H1 (cell line): ENCODE measurements at regions not wholly inside any gene's neighbourhood (a gene's known extent, or its start where the extent isn't known, plus 50 kb on each side); places are given as distances from the start of the nearest gene placed in this dataset.

Experiments used
- CTCF ChIA-PET: fragments of 300-600 bp; sonication (Branson Sonifier 250); formaldehyde crosslinking; loops from one replicate; lab custom pipeline; 2021; ENCODE audit not compliant: partially characterized antibody; lab: Charles Lee
- POLR2A ChIA-PET: fragments of 300-600 bp; sonication (Branson Sonifier 250); formaldehyde crosslinking; loops from one replicate; lab custom pipeline; 2021; ENCODE audit warnings: inconsistent platforms; ENCODE audit not compliant: partially characterized antibody; lab: Charles Lee
- DNase-seq, 2 experiments: peaks; one replicate each; pipeline versions ENCODE4 v3.0.0 to v3.0.0-alpha.2; 2010 to 2022; ENCODE audit warnings: low spot score in 2 of 2, low read depth in 1 of 2, mixed read lengths in 1 of 2
- FAIRE-seq: peaks from 2 replicates; lab custom pipeline; 2011; peaks lifted over from hg19 to GRCh38; lab: Jason Lieb, UNC
- H2AFZ ChIP-seq: 2 replicates; pipeline ENCODE4 v1.8.1; 2012; ENCODE audit warnings: low read length, inconsistent platforms
- H2AK5ac ChIP-seq: 2 replicates; pipeline ENCODE4 v1.6.1; 2013; ENCODE audit warnings: low read depth, low read length
- H2BK120ac ChIP-seq: replicated peaks from 2 replicates; pipeline ENCODE3; 2013; ENCODE audit warnings: low read depth, low read length, inconsistent platforms
- H2BK12ac ChIP-seq: 2 replicates; pipeline ENCODE4 v1.6.1; 2013; ENCODE audit warnings: low read depth, low read length
- H2BK15ac ChIP-seq: 2 replicates; pipeline ENCODE4 v1.6.1; 2013; ENCODE audit warnings: low read length
- H2BK20ac ChIP-seq: 2 replicates; pipeline ENCODE4 v1.6.1; 2013; ENCODE audit warnings: low read length
- H2BK5ac ChIP-seq: 2 replicates; pipeline ENCODE4 v1.6.1; 2013; ENCODE audit warnings: low read depth, low read length
- H3K14ac ChIP-seq: 2 replicates; pipeline ENCODE4 v1.6.1; 2013; ENCODE audit warnings: inconsistent platforms; ENCODE audit not compliant: insufficient read length
- H3K18ac ChIP-seq: 2 replicates; pipeline ENCODE4 v1.6.1; 2013; ENCODE audit warnings: low read length; ENCODE audit errors: extremely low read depth
- H3K23ac ChIP-seq: 2 replicates; pipeline ENCODE4 v1.6.1; 2013; ENCODE audit warnings: inconsistent platforms; ENCODE audit not compliant: insufficient read length
- H3K23me2 ChIP-seq: 2 replicates; pipeline ENCODE4 v1.6.1; 2013; ENCODE audit warnings: low read depth, low read length
- H3K27ac ChIP-seq: 2 replicates; pipeline ENCODE4 v1.6.1; 2011; ENCODE audit warnings: low read depth, low read length, inconsistent platforms
- H3K27me3 ChIP-seq, 4 experiments: replicated peaks in 1 of 4; 1 replicate in 1 of 4; 2 replicates in 3 of 4; pipeline versions ENCODE4 v1.6.1 to v1.8.1; 2011 to 2013; ENCODE audit warnings: low read length in 3 of 4, mild to moderate bottlenecking in 3 of 4, inconsistent platforms in 2 of 4, mixed read lengths in 2 of 4, moderate library complexity in 1 of 4; ENCODE audit not compliant: control insufficient read depth in 3 of 4, insufficient read depth in 3 of 4; ENCODE audit errors: extremely low read depth in 1 of 4
- H3K36me3 ChIP-seq, 4 experiments: 2 replicates each; pipeline versions ENCODE4 v1.6.1 to v1.8.1; 2011 to 2013; ENCODE audit warnings: mild to moderate bottlenecking in 4 of 4, low read length in 3 of 4, moderate library complexity in 2 of 4, control low read depth in 1 of 4, inconsistent platforms in 1 of 4; ENCODE audit not compliant: insufficient read depth in 4 of 4, control insufficient read depth in 2 of 4
- H3K4ac ChIP-seq: replicated peaks from 2 replicates; pipeline ENCODE3; 2013; ENCODE audit warnings: low read length, low read depth, mixed read lengths, inconsistent platforms; ENCODE audit not compliant: insufficient read length
- H3K4me1 ChIP-seq, 4 experiments: replicated peaks in 1 of 4; 1 replicate in 1 of 4; 2 replicates in 3 of 4; pipeline versions ENCODE4 v1.6.1 to v1.8.1; 2011 to 2013; ENCODE audit warnings: low read length in 3 of 4, inconsistent platforms in 2 of 4, mixed read lengths in 1 of 4; ENCODE audit not compliant: insufficient read depth in 4 of 4, control insufficient read depth in 3 of 4
- H3K4me2 ChIP-seq, 2 experiments: 2 replicates each; pipeline versions ENCODE4 v1.6.1 to v1.8.1; 2011 to 2013; ENCODE audit warnings: low read depth in 2 of 2, low read length in 2 of 2, control low read depth in 1 of 2, inconsistent platforms in 1 of 2, mild to moderate bottlenecking in 1 of 2; ENCODE audit not compliant: insufficient read depth in 1 of 2
- H3K4me3 ChIP-seq, 4 experiments: fragments of 200-600, 300-600 bp in 1 of 4; sonication (generic), shearing (Covaris generic), sonication (Bioruptor Twin) in 1 of 4; 2 replicates each; pipeline versions ENCODE4 v1.5.1 to v1.8.1; 2011 to 2016; ENCODE audit warnings: low read length in 4 of 4, low read depth in 3 of 4, control low read depth in 2 of 4, inconsistent platforms in 2 of 4, mild to moderate bottlenecking in 2 of 4, mixed read lengths in 1 of 4, moderate library complexity in 1 of 4; ENCODE audit not compliant: insufficient read depth in 2 of 4; ENCODE audit errors: extremely low read depth in 1 of 4
- H3K56ac ChIP-seq: replicated peaks from 2 replicates; pipeline ENCODE3; 2013; ENCODE audit warnings: low read depth, mild to moderate bottlenecking, mixed read lengths, low read length, inconsistent platforms; ENCODE audit not compliant: insufficient read length
- H3K79me1 ChIP-seq: 2 replicates; pipeline ENCODE4 v1.6.1; 2013; ENCODE audit warnings: low read depth, low read length, control low read depth
- H3K79me2 ChIP-seq, 2 experiments: 2 replicates each; pipeline versions ENCODE4 v1.6.1 to v1.8.1; 2012 to 2013; ENCODE audit warnings: low read length in 2 of 2, mild to moderate bottlenecking in 2 of 2, inconsistent platforms in 1 of 2; ENCODE audit not compliant: insufficient read depth in 2 of 2, control insufficient read depth in 1 of 2
- H3K9ac ChIP-seq, 4 experiments: replicated peaks in 1 of 4; 1 replicate in 1 of 4; 2 replicates in 3 of 4; pipeline versions ENCODE4 v1.6.1 to v1.8.1; 2011 to 2013; ENCODE audit warnings: low read depth in 3 of 4, low read length in 3 of 4, control low read depth in 2 of 4, mild to moderate bottlenecking in 2 of 4, moderate library complexity in 2 of 4, inconsistent platforms in 1 of 4; ENCODE audit errors: extremely low read depth in 1 of 4
- H3K9me3 ChIP-seq, 2 experiments: 2 replicates each; pipeline versions ENCODE4 v1.6.1 to v1.8.1; 2012 to 2013; ENCODE audit warnings: mild to moderate bottlenecking in 2 of 2, moderate library complexity in 2 of 2, control low read depth in 1 of 2, inconsistent platforms in 1 of 2, low read depth in 1 of 2, low read length in 1 of 2, mixed read lengths in 1 of 2; ENCODE audit not compliant: insufficient read depth in 2 of 2
- H4K20me1 ChIP-seq, 2 experiments: replicated peaks in 1 of 2; 2 replicates each; pipeline versions ENCODE3 to v1.8.1; 2011 to 2013; ENCODE audit warnings: inconsistent platforms in 2 of 2, low read length in 2 of 2, mild to moderate bottlenecking in 1 of 2; ENCODE audit not compliant: insufficient read depth in 2 of 2, control insufficient read depth in 1 of 2
- H4K5ac ChIP-seq: 2 replicates; pipeline ENCODE4 v1.6.1; 2013; ENCODE audit warnings: low read length, low read depth, mixed read lengths, inconsistent platforms; ENCODE audit not compliant: insufficient read length
- H4K8ac ChIP-seq: 2 replicates; pipeline ENCODE4 v1.8.0; 2013; ENCODE audit warnings: mild to moderate bottlenecking, moderate library complexity, low read length, inconsistent platforms; ENCODE audit not compliant: insufficient read depth; ENCODE audit errors: extremely low read depth
- H4K91ac ChIP-seq: replicated peaks from 2 replicates; pipeline ENCODE3; 2013; ENCODE audit warnings: low read length, mixed read lengths, inconsistent platforms; ENCODE audit not compliant: insufficient read length
- BACH1 ChIP-seq: IDR thresholded peaks from 2 replicates; pipeline ENCODE4 v1.6.1; 2012; ENCODE audit warnings: low read length, improper control_type of control experiment
- CBX8 ChIP-seq: fragments of 300-800, 300-1000 bp; sonication (generic); IDR thresholded peaks from 2 replicates; pipeline ENCODE4 v1.7.1; 2016; ENCODE audit warnings: low read depth, low read length, borderline replicate concordance
- CHD1 ChIP-seq: IDR thresholded peaks from 2 replicates; pipeline ENCODE4 v1.6.1; 2012; ENCODE audit warnings: low read depth, low read length, improper control_type of control experiment
- CREB1 ChIP-seq: IDR thresholded peaks from 2 replicates; pipeline ENCODE4 v1.6.1; 2012; ENCODE audit warnings: inconsistent platforms
- CTBP2 ChIP-seq: IDR thresholded peaks from 2 replicates; pipeline ENCODE4 v1.7.0; 2011; ENCODE audit warnings: borderline replicate concordance, mild to moderate bottlenecking, moderate library complexity, mixed read lengths, low read length; ENCODE audit not compliant: insufficient read depth, insufficient read length
- EP300 ChIP-seq, 2 experiments: IDR thresholded peaks; 1 replicate in 1 of 2; 2 replicates in 1 of 2; pipeline ENCODE4 v1.6.1; 2011 to 2012; ENCODE audit warnings: low read depth in 2 of 2, low read length in 2 of 2, mild to moderate bottlenecking in 2 of 2, borderline replicate concordance in 1 of 2, inconsistent platforms in 1 of 2, moderate library complexity in 1 of 2
- EZH2 ChIP-seq: fragments of 200-600 bp; sonication (generic); IDR thresholded peaks from 2 replicates; pipeline ENCODE4 v1.7.1; 2012; ENCODE audit warnings: low read depth, mild to moderate bottlenecking, moderate library complexity, low read length, inconsistent platforms; ENCODE audit not compliant: severe bottlenecking
- GTF2F1 ChIP-seq: IDR thresholded peaks from 2 replicates; pipeline ENCODE4 v1.6.1; 2012; ENCODE audit warnings: low read depth, low read length, improper control_type of control experiment, borderline replicate concordance
- KDM4A ChIP-seq: IDR thresholded peaks from one replicate; pipeline ENCODE4 v1.7.1; 2012; ENCODE audit warnings: low read depth, mild to moderate bottlenecking, moderate library complexity, low read length, inconsistent platforms; ENCODE audit not compliant: severe bottlenecking
- POLR2A ChIP-seq, 2 experiments: IDR thresholded peaks; 1 replicate in 1 of 2; 2 replicates in 1 of 2; pipeline ENCODE4 v1.6.1; 2011; ENCODE audit warnings: low read depth in 2 of 2, low read length in 2 of 2, mild to moderate bottlenecking in 2 of 2; ENCODE audit errors: control extremely low read depth in 1 of 2
- POLR2AphosphoS5 ChIP-seq: IDR thresholded peaks from 2 replicates; pipeline ENCODE4 v1.6.1; 2011; ENCODE audit warnings: low read depth, low read length
- RXRA ChIP-seq: IDR thresholded peaks from 2 replicates; pipeline ENCODE4 v1.6.1; 2011; ENCODE audit warnings: low read depth, mild to moderate bottlenecking, low read length, moderate library complexity; ENCODE audit not compliant: insufficient read depth
- TBP ChIP-seq: IDR thresholded peaks from 2 replicates; pipeline ENCODE4 v1.6.1; 2011; ENCODE audit warnings: low read depth, low read length, improper control_type of control experiment
- WGBS, 2 experiments: shearing (Covaris generic) in 1 of 2; methylation state at CpG; one replicate each; pipeline versions ENCODE4 v1.1.6 to v1.1.7; 2013 to 2015; ENCODE audit warnings: low lambda C conversion rate in 2 of 2, mixed read lengths in 2 of 2, inconsistent platforms in 1 of 2, low coverage in 1 of 2, missing lambda C conversion rate in 1 of 2; ENCODE audit not compliant: insufficient replicate concordance in 2 of 2, insufficient coverage in 1 of 2, insufficient read length in 1 of 2; ENCODE audit errors: extremely low coverage in 1 of 2, missing lambda C conversion rate in 1 of 2; 5-methylcytosine and 5-hydroxymethylcytosine counted together

DNA sequence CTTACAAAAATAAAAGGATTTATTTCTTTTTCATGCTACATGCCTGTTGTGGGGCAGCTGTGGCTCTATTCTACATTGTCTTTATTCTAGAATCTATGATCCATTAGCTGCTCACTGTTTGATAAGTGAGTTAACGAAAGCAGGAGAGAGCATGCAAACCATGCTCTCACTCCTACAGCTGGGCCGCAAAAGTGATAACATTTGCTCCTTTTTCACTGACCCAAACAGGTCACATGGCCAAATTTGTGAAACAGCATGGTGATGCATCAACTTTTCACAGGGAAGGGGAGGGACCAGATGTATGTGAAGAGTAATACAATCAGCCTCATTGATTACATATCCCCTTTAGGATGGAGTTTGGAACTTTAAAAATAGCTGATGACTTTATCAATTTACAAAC, 456.9 kb upstream of the SYT1 start:
- POLR2A ChIA-PET: no interaction called here
- no peak overlapping the region for H3K18ac ChIP-seq
- FAIRE-seq: no peak

More for the DNA sequence above, 456.9 kb upstream of the SYT1 start:
- 88% methylated on average over 2 of the region's 2 CpGs; no CpG with 5 or more reads in 1 of the 2 experiments for WGBS, 2 experiments
- TF ChIP-seq CHD1: no peak
- TF ChIP-seq KDM4A: no peak
- no peak for TF ChIP-seq EP300 (IDR thresholded peaks at IDR 0.05; ENCODE audit: borderline replicate concordance in 1 of 2, low read depth in 2 of 2, low read length in 2 of 2)
- TF ChIP-seq EZH2: no peak
- no peak for TF ChIP-seq RXRA
- TF ChIP-seq BACH1: no peak
- no peak for TF ChIP-seq CBX8
- no peak for TF ChIP-seq POLR2A (IDR thresholded peaks at IDR 0.05; ENCODE audit: control extremely low read depth in 1 of 2, low read depth in 2 of 2, low read length in 2 of 2)
- TF ChIP-seq CTBP2: no peak
- no peak for TF ChIP-seq TBP
- no peak for TF ChIP-seq POLR2AphosphoS5
- no peak for TF ChIP-seq CREB1
- TF ChIP-seq GTF2F1: no peak
- DNase-seq: no peak
- Histone ChIP-seq H2BK12ac (no peak overlapping the region; the same call in 1 of the 2 replicates), H4K5ac (peak overlapping the region; percentile 51), H4K91ac (no peak overlapping the region), H3K27ac (no peak overlapping the region), H2AFZ (peak overlapping the region; percentile 48), H3K4ac (no peak overlapping the region), H4K8ac (no peak overlapping the region), H3K36me3 (no peaks in the 10 kb centered on the region), H3K14ac (no peak overlapping the region), H3K9me3 (no peaks in the 10 kb centered on the region), H3K79me2 (no peaks in the 10 kb centered on the region), H3K27me3 (no peaks in the 10 kb centered on the region), H3K23ac (no peak overlapping the region), H3K79me1 (no peaks in the 10 kb centered on the region), H3K9ac (no peak overlapping the region), H2BK20ac (no peak overlapping the region), H4K20me1 (no peaks in the 10 kb centered on the region), H3K23me2 (no peaks in the 10 kb centered on the region), H2BK15ac (no peak overlapping the region), H3K4me1 (peaks cover 2 to 18% (median 4%) of the 10 kb centered on the region in 4 experiments; a peak in 5 of 7 replicates), H2BK120ac (no peak overlapping the region), H3K4me2 (no peak overlapping the region), H2AK5ac (no peak overlapping the region), H3K56ac (no peak overlapping the region), H3K4me3 (no peak overlapping the region), H2BK5ac (no peak overlapping the region)
- CTCF ChIA-PET: interaction anchor here (1.2 kb wide), 1 partner anchor 342 kb away, joined by 3 read pairs; no protein-coding TSS in a partner anchor
